ENCODE measurements at regions not wholly inside any gene's neighbourhood (a gene's known extent, or its start where the extent isn't known, plus 50 kb on each side); places are given as distances from the start of the nearest gene placed in this dataset.

- no peak overlapping the region for H3K9ac ChIP-seq
- no peak overlapping the region for H3K4me2 ChIP-seq
- POLR2A ChIA-PET, result no interaction called here
- no peaks in the 10 kb centered on the region for H3K79me2 ChIP-seq (ENCODE audit: insufficient read depth)
- no peaks in the 10 kb centered on the region for H3K4me1 ChIP-seq (ENCODE audit: control insufficient read depth in 1 of 2, insufficient read depth in 2 of 2, low read depth in 1 of 2, low read length in 1 of 2)
- no peaks in the 10 kb centered on the region for H3K27me3 ChIP-seq (ENCODE audit: insufficient read depth)
- H4K20me1 ChIP-seq (ENCODE audit: insufficient read depth), result no peaks in the 10 kb centered on the region
- TF ChIP-seq RCOR1 (IDR thresholded peaks at IDR 0.05; ENCODE audit: low read length), result no peak
- TF ChIP-seq GATA2 (CRISPR knock-in tag; IDR thresholded peaks at IDR 0.05), result no peak
- TF ChIP-seq CTCF (IDR thresholded peaks at IDR 0.05), result no peak
- no peak for TF ChIP-seq MEF2A (IDR thresholded peaks at IDR 0.05; ENCODE audit: borderline replicate concordance, low read depth)
- no peak overlapping the region for H2AFZ ChIP-seq (ENCODE audit: low read depth)
- H3K9me2 ChIP-seq, result no peaks in the 10 kb centered on the region
- no peak overlapping the region for H3K4me3 ChIP-seq (ENCODE audit: low read depth in 2 of 2, low read length in 1 of 2)
- DNase-seq, result no peak
- H3K36me3 ChIP-seq (replicated peaks in 1 of 2; ENCODE audit: control insufficient read depth in 1 of 2, insufficient read depth in 2 of 2, low read length in 1 of 2), result no peaks in the 10 kb centered on the region
- CTCF ChIA-PET, result no interaction called here
- no peaks in the 10 kb centered on the region for H3F3A ChIP-seq (replicated peaks; ENCODE audit: insufficient read depth)
- no peak overlapping the region for H3K27ac ChIP-seq (ENCODE audit: low read depth in 2 of 2, low read length in 1 of 2)
- H3K9me3 ChIP-seq, result no peaks in the 10 kb centered on the region
These were observed 457.8 kb upstream of the ROBO2 start for GRCh38 chr3:76582098-76582497.

- Histone ChIP-seq H3K36me3 (replicated peaks in 1 of 2; ENCODE audit: control insufficient read depth in 1 of 2, insufficient read depth in 2 of 2, low read length in 1 of 2) (no peaks in the 10 kb centered on the region), H3K4me1 (ENCODE audit: control insufficient read depth in 1 of 2, insufficient read depth in 2 of 2, low read depth in 1 of 2, low read length in 1 of 2) (no peaks in the 10 kb centered on the region), H3K9me3 (no peaks in the 10 kb centered on the region), H3K27me3 (ENCODE audit: insufficient read depth) (no peaks in the 10 kb centered on the region), H3K9me2 (no peaks in the 10 kb centered on the region), H3F3A (replicated peaks; ENCODE audit: insufficient read depth) (no peaks in the 10 kb centered on the region), H3K4me3 (ENCODE audit: low read depth in 2 of 2, low read length in 1 of 2) (no peak overlapping the region), H2AFZ (ENCODE audit: low read depth) (no peak overlapping the region), H3K9ac (no peak overlapping the region), H3K27ac (ENCODE audit: low read depth in 2 of 2, low read length in 1 of 2) (no peak overlapping the region), H3K4me2 (no peak overlapping the region), H4K20me1 (ENCODE audit: insufficient read depth) (no peaks in the 10 kb centered on the region), H3K79me2 (ENCODE audit: insufficient read depth) (no peaks in the 10 kb centered on the region)
- CTCF ChIA-PET, result interaction anchor here (0.8 to 1.5 kb wide), 3 partner anchors 9 to 558 kb away, joined by 3 to 4 read pairs (median 3); no protein-coding TSS in a partner anchor
- no peak for DNase-seq
- TF ChIP-seq TCF12 (IDR thresholded peaks at IDR 0.05) (no peak), USF2 (IDR thresholded peaks at IDR 0.05; ENCODE audit: borderline replicate concordance, low read depth, low read length) (no peak), FOXM1 (IDR thresholded peaks at IDR 0.05; ENCODE audit: low read depth) (no peak), YY1 (IDR thresholded peaks at IDR 0.05; ENCODE audit: low read depth) (no peak), SIN3A (IDR thresholded peaks at IDR 0.05; ENCODE audit: borderline replicate concordance, low read depth, low read length) (no peak), REST (IDR thresholded peaks at IDR 0.05; ENCODE audit: low read depth, low read length) (no peak), RCOR1 (IDR thresholded peaks at IDR 0.05; ENCODE audit: low read length) (no peak), EZH2phosphoT487 (IDR thresholded peaks at IDR 0.05; ENCODE audit: borderline replicate concordance, low read depth) (no peak), NFIC (IDR thresholded peaks at IDR 0.05; ENCODE audit: borderline replicate concordance) (no peak), TAF1 (IDR thresholded peaks at IDR 0.05; ENCODE audit: borderline replicate concordance, low read depth, low read length) (no peak), NRF1 (IDR thresholded peaks at IDR 0.05; ENCODE audit: low read depth, low read length) (no peak)
- 40% methylated on average over 5 of the region's 5 CpGs for WGBS (ENCODE audit: low lambda C conversion rate)
- POLR2A ChIA-PET, result no interaction called here
These were observed 457.1 kb upstream of the ROBO2 start for GRCh38 chr3:76582632-76583378.
